Cardiac septum (tissue), 1 donor: ENCODE measurements at regions not wholly inside any gene's neighbourhood (a gene's known extent, or its start where the extent isn't known, plus 50 kb on each side); places are given as distances from the start of the nearest gene placed in this dataset.
"Not testable (repeated sequence)": the region's sequence is repeated elsewhere in the genome, so short reads cannot be mapped to it uniquely, and the experiment has no call there.

ENCODE experiments used
- DNase-seq: peaks from one replicate; pipeline ENCODE4 v3.0.0-alpha.2; 2020; ENCODE audit warnings: low spot score
- intact Hi-C: fragments of 100-400 bp; cut with DNase I; formaldehyde crosslinking; loops from one replicate; pipeline ENCODE4 v1.14.0; 2022
- donor health status: DM: no; HTN: no; CAD: no.

DNA sequence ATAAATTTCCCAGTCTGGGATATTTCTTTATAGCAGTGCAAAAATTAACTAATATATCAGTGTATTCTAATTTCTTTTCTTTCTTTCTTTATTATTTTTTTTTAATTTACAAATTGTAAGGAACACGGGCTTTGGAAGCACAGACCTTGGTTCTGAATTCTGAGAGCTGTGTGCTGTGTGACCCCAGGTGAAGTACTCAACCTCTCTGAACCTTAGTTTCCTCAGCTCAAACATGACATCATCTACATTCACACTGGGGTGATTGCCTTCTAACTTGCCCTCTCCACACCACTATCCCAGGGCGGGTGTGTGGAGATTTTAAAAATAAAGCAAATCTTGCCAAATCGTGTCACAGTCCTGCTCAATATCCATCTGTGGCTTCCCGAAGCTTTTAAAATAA lies 282.8 kb downstream of the C12orf75 start:
- DNase-seq, result no peak
- intact Hi-C loops, result no loop called here

- intact Hi-C loops, result no loop called here
- DNase-seq, result no peak
These were observed 283.4 kb downstream of the C12orf75 start for GRCh38 chr12:105613887-105614286.

DNA sequence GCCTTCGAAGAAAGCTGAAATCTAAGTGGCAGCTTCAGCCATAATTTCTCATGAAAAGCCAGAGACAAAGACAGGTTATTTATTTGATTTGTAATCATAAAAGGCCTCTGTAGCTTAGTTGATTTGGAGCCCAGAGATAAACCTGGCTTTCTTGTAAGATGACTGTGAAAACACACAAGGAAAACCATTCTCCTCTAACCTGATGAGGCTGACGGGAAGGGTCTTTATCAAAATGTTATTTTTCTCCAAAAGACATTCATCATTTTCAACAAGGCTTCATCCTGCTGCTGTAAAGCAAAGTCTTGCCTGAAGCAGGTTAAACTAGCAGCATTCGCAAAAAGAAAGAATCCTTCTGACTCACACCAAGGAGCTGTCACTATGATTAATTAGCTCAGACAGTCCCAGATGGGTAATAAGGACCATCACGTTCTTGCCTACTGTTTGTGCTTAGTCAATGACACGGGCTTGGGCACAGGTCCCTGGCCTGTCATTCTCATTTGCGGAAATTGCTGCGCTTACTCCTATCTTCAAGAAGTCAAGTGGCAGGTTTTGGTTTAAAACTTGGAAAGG lies 286.6 kb downstream of the C12orf75 start:
- intact Hi-C loops, result no loop called here

GRCh38 chr12:105622220-105622619 lies 291.7 kb downstream of the C12orf75 start:
- intact Hi-C loops, result no loop called here
- no peak for DNase-seq

More for the DNA sequence above, 286.6 kb downstream of the C12orf75 start:
- DNase-seq, result no peak

DNA sequence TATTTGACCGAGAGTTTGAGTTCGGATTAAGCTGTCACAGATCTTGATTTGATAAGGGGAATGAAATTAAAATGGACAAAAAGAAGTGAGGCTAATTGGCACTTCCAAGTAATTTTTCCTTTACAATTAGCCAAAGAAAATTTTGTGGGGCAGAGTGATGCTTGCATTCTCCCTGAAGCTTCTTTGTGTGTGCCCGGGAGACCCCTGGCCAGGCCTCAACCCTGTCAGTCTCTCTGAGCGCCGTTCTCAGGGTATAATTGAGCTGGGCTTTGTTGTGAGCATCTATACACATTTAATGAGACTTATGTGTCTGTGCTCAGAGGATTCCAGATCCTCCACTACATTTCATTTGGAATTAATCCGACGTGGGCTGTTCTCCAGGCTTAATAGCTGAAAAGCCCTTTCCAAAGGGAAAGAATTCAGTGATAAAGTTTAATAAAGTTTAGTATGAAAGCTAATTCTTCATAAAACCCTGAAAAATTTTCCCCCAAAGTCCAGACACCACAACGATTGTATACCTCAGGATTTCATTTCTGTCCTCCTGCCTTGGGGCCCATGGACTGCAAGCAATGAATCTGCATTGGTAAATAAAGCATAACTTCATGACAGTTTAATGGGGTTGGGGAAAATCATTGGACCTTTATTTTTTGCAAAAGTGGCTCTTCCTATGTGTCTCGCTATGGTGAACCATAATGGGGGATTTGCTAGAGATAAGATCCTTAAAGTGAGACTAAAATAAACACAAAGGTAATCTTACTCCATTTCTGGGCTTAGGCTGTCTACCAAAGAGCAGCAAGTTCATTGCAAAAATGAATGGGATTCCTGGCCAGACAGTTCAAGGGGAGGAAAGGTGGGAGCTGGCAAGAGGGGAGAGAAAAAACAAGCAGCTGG lies 292.6 kb downstream of the C12orf75 start:
- intact Hi-C loops, result no loop called here
- DNase-seq, result no peak

GRCh38 chr12:105626653-105627052 lies 296.2 kb downstream of the C12orf75 start:
- intact Hi-C loops, result no loop called here
- DNase-seq, result no peak

DNA sequence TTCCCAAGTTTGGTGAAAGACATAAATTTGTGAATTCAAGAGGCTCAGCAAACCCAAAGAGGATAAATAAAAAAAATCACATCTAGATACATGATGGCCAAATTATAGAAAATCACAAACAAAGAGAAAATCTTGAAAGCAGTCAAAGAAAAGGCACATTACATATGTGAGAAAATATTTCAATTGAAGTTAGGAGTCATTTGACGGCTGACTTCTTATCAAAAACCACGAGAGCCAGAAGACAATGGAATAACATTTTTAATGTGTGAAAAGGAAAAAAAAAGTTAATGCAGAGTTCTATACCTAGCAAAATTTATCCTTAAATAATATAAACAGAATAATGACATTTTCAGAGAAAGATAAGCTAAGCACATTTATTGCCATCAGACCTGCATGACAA lies 307.0 kb downstream of the C12orf75 start:
- DNase-seq, result no peak
- intact Hi-C loops, result no loop called here

- intact Hi-C loops, result no loop called here
- no peak for DNase-seq
These were observed 310.3 kb downstream of the C12orf75 start for GRCh38 chr12:105640761-105641160.

- intact Hi-C loops, result no loop called here
- no peak for DNase-seq
These were observed 311.3 kb downstream of the C12orf75 start for GRCh38 chr12:105641749-105642148.

- no peak for DNase-seq
- intact Hi-C loops, result no loop called here
These were observed 314.3 kb downstream of the C12orf75 start for GRCh38 chr12:105644770-105645169.

- DNase-seq, result no peak
- intact Hi-C loops, result no loop called here
These were observed 324.1 kb downstream of the C12orf75 start for GRCh38 chr12:105654606-105655005.

GRCh38 chr12:105658389-105658788 lies 327.9 kb downstream of the C12orf75 start:
- intact Hi-C loops, result no loop called here

GRCh38 chr12:105659355-105660075 lies 329.0 kb downstream of the C12orf75 start:
- DNase-seq, result no peak

More at GRCh38 chr12:105658389-105658788, 327.9 kb downstream of the C12orf75 start:
- no peak for DNase-seq

GRCh38 chr12:105664765-105665164 lies 334.3 kb downstream of the C12orf75 start:
- DNase-seq, intact Hi-C loops: not testable (repeated sequence)

More at GRCh38 chr12:105659355-105660075, 329.0 kb downstream of the C12orf75 start:
- intact Hi-C loops, result no loop called here

DNA sequence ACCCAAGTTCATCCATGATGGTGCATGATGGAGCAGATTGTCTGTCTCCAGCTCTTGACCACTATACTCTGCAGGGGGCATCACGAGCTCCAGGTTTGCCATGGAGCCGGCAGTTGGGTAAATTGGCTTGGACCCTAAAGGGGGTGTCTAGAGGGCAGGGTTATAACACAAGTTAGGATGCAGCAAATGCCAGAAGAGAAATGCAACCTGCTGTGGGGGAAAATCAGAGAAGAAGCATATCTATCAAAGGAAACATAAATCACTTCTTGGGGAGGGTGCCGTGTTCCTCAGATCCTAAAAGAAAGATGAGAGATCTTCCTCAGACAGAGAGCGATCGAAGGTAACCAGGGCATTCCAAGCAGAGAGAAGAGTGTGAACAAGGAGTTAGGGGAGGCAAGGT lies 334.9 kb downstream of the C12orf75 start:
- intact Hi-C loops, result no loop called here
- DNase-seq, result no peak

DNA sequence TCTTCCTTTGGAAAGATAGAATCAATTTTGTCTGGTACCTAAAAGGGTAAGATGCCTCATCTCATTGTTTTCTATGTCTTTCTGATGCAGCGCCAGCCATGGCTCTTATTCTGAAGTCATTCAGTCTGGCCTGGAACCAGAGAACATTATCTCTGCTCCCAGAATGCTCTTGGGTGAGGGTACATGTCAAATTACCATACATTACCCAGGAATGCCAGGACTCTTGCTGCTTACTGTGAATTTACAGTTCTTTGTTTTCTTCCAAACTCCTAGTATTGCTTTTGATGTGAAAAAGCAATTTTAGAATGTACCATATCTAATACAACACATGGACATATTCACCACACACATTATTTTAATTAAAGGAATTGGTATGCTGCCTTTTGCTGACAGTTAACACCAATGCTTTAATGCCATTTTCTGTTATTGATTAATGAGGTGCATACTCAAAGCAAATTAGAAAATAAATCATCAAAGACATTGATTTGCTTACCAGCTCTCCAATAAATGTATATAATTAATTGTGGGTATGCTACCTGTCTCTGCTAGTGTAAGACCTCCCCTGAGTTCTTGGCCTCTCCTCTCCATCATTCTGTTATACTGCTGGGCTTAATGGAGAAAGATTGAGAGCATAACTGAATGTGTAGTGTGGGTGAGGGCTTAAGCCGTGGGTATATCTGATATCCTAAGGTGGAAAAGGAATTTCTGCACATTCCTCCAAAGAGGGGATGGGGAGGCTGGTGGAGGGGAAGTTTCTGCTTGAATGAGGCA lies 337.7 kb downstream of the C12orf75 start:
- intact Hi-C loops, result no loop called here
- no peak for DNase-seq

DNA sequence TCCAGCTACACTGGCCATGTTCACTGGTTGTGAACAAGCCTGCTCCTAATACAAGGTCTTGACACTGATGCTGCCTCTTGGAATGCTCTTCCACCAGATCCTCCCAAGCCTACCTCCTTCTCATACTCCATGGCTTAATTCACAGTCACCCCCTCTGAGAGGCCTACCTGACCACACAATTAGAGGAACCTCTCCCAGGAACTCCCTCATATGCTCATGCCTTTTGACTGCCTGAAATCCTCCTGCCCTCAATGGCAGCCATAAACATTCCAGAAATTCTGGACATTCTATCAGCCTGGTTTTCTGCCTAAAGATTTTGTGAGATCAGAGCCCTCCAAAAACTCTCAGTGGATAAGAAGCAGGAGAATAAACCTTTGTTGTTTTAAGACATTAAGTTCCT lies 340.2 kb downstream of the C12orf75 start:
- DNase-seq, result no peak
- intact Hi-C loops, result loop anchor here (10.0 kb wide), 1 partner anchor 86 kb away; no protein-coding TSS in a partner anchor

GRCh38 chr12:105671720-105672119 lies 341.2 kb downstream of the C12orf75 start:
- intact Hi-C loops, result loop anchor here (10.0 kb wide), 1 partner anchor 87 kb away; no protein-coding TSS in a partner anchor
- DNase-seq, result no peak
